Karpas-422 (cell line): ENCODE measurements at regions not wholly inside any gene's neighbourhood (a gene's known extent, or its start where the extent isn't known, plus 50 kb on each side); places are given as distances from the start of the nearest gene placed in this dataset.
"Not testable (repeated sequence)": the region's sequence is repeated elsewhere in the genome, so short reads cannot be mapped to it uniquely, and the experiment has no call there.

Source experiments
- DNase-seq: peaks from one replicate; pipeline ENCODE4 v3.0.0-alpha.2; 2015
- H2AFZ ChIP-seq: fragments of 200-600 bp; sonication (generic); 2 replicates; pipeline ENCODE4 v1.6.1; 2014; ENCODE audit warnings: antibody characterized with exemption, low read length, mixed read lengths
- H3K27ac ChIP-seq: fragments of 200-600 bp; sonication (generic); 2 replicates; pipeline ENCODE4 v1.5.1; 2014; ENCODE audit warnings: mild to moderate bottlenecking, low read length, moderate library complexity
- H3K27me3 ChIP-seq: fragments of 200-600 bp; sonication (generic); 2 replicates; pipeline ENCODE4 v1.6.1; 2014; ENCODE audit warnings: low read length, mixed read lengths
- H3K36me3 ChIP-seq: fragments of 200-600 bp; sonication (generic); 2 replicates; pipeline ENCODE4 v1.6.1; 2014; ENCODE audit warnings: low read length, mixed read lengths; ENCODE audit not compliant: insufficient read depth
- H3K4me1 ChIP-seq: fragments of 200-600 bp; sonication (generic); 2 replicates; pipeline ENCODE4 v1.6.1; 2014; ENCODE audit warnings: mild to moderate bottlenecking, low read length, mixed read lengths
- H3K4me2 ChIP-seq: fragments of 200-600 bp; sonication (generic); 2 replicates; pipeline ENCODE4 v1.6.1; 2014; ENCODE audit warnings: low read length, low read depth, mild to moderate bottlenecking; ENCODE audit not compliant: poor library complexity, severe bottlenecking
- H3K4me3 ChIP-seq: fragments of 200-600 bp; sonication (generic); 2 replicates; pipeline ENCODE4 v1.5.1; 2014; ENCODE audit warnings: mild to moderate bottlenecking, antibody characterized with exemption, low read length, mixed read lengths
- H3K79me2 ChIP-seq: fragments of 200-600 bp; sonication (generic); 2 replicates; pipeline ENCODE4 v1.6.1; 2014; ENCODE audit warnings: mild to moderate bottlenecking, low read length, mixed read lengths
- H3K9ac ChIP-seq: fragments of 200-600 bp; sonication (generic); 2 replicates; pipeline ENCODE4 v1.6.0; 2014; ENCODE audit warnings: low read length
- H3K9me2 ChIP-seq: fragments of 200-600 bp; sonication (generic), shearing (Covaris generic); replicated peaks from 2 replicates; pipeline ENCODE4 v1.6.0; 2014; ENCODE audit warnings: mild to moderate bottlenecking, low read length, moderate library complexity; ENCODE audit not compliant: insufficient read depth
- H3K9me3 ChIP-seq: fragments of 300-700, 200-600 bp; sonication (generic); 2 replicates; pipeline ENCODE4 v1.6.1; 2014; ENCODE audit warnings: low read length, mixed read lengths
- H4K20me1 ChIP-seq: fragments of 200-600 bp; sonication (generic); 2 replicates; pipeline ENCODE4 v1.6.1; 2014; ENCODE audit warnings: mild to moderate bottlenecking, antibody characterized with exemption, low read length, low read depth; ENCODE audit not compliant: insufficient read depth

DNA sequence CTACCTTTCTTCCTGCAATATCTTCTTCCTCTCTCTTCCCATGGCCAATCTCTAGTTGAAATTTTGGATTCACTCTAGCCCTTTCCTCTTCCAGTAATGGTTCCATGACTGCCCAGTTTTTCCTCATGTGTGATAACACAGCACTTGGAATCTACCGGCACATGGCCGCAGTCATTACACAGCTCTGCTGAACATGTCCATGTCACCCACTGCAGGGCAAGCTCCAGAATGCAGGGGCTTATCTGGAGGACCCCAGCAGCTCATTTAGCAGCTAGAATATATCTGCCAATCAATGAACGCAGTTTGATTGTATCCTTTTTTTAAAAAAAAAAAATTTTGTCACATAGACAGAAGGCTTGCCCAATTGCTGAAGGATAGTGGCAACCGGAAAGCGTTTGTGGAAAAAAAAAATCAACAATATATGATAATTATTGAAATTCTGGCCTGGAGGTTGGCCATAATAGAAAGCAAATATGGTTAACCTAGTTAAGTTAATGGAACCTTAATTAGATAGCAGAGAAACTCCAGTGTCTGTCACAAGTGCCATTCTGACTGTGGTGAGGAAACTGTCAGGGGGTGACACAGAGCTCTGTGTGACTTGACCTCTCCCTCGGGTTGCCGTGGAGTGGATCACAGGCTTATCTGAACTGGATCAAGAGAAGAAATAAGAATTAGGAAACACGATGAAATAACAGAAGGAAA, 426.7 kb downstream of the LIG4 start:
- no peaks in the 10 kb centered on the region for H3K79me2 ChIP-seq
- H3K4me1 ChIP-seq = no peaks in the 10 kb centered on the region
- no peaks in the 10 kb centered on the region for H4K20me1 ChIP-seq
- H3K4me3 ChIP-seq = no peak overlapping the region
- peaks cover 16% of the 10 kb centered on the region for H3K9me3 ChIP-seq
- no peak overlapping the region for H3K9ac ChIP-seq
- H3K4me2 ChIP-seq = no peak overlapping the region
- no peaks in the 10 kb centered on the region for H3K27me3 ChIP-seq
- H3K36me3 ChIP-seq = no peaks in the 10 kb centered on the region
- no peak overlapping the region for H3K27ac ChIP-seq
- H3K9me2 ChIP-seq = no peaks in the 10 kb centered on the region
- DNase-seq = no peak
- no peak overlapping the region for H2AFZ ChIP-seq

DNA sequence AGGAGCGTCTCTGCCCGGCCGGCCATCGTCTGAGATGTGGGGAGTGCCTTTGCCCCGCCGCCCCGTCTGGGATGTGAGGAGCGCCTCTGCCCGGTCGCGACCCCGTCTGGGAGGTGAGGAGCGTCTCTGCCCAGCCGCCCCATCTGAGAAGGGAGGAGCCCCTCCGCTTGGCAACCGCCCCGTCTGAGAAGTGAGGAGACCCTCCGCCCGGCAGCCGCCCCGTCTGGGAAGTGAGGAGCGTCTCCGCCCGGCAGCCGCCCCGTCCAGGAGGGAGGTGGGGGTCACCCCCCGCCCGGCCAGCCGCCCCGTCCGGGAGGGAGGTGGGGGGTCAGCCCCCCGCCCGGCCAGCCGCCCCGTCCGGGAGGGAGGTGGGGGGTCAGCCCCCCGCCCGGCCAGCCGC, 432.7 kb downstream of the LIG4 start:
- DNase-seq, H3K9me3 ChIP-seq, H3K4me2 ChIP-seq, H2AFZ ChIP-seq, H3K4me3 ChIP-seq, H3K4me1 ChIP-seq, H4K20me1 ChIP-seq, H3K9ac ChIP-seq, H3K27ac ChIP-seq, H3K27me3 ChIP-seq, H3K36me3 ChIP-seq, H3K9me2 ChIP-seq, H3K79me2 ChIP-seq: not testable (repeated sequence)

DNA sequence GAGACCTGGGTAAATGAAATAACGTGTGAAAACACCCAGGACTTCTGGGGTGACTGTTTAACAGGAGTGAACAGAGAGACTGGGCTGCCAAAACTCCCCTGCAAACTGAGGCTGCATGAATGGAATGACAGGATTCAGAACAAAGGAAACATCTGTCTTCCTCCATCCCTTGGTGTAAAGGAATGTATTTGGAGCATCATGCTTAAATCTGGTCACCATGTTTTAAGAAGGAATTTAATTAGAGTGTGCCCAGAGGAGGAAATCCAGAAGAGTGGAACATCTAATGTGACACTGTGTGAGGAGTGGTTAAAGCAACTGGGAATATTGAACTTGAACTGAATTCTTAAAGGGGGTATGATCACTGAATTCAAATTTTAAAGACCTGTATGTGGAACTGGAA, 437.2 kb downstream of the LIG4 start:
- H3K4me3 ChIP-seq = no peak overlapping the region
- no peaks in the 10 kb centered on the region for H3K27me3 ChIP-seq
- no peak overlapping the region for H3K4me2 ChIP-seq
- no peak overlapping the region for H2AFZ ChIP-seq
- no peaks in the 10 kb centered on the region for H4K20me1 ChIP-seq
- no peak for DNase-seq
- H3K9me2 ChIP-seq = no peaks in the 10 kb centered on the region
- no peaks in the 10 kb centered on the region for H3K79me2 ChIP-seq
- peaks cover 18% of the 10 kb centered on the region for H3K9me3 ChIP-seq
- H3K4me1 ChIP-seq = no peaks in the 10 kb centered on the region
- H3K36me3 ChIP-seq = no peaks in the 10 kb centered on the region
- H3K27ac ChIP-seq = no peak overlapping the region
- H3K9ac ChIP-seq = no peak overlapping the region

DNA sequence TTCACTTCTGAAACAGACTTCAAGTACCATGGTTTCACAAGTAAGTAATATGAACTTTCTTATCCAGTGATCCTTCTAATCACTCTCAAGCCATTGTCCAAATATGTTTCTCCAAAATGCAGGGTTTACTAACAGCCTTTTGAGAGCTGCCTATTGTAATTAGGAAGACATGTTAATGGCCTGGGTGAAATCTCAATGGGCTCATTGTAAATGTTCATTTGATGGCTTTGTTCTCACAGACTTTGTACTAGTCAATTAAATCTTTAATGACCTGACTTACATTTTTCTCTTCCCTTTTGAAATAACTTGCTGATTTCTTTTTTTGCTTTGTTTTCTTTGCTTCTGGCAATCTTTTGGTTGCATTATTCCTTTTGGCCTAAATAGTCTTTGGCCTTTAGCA, 444.8 kb downstream of the LIG4 start:
- no peaks in the 10 kb centered on the region for H4K20me1 ChIP-seq

DNA sequence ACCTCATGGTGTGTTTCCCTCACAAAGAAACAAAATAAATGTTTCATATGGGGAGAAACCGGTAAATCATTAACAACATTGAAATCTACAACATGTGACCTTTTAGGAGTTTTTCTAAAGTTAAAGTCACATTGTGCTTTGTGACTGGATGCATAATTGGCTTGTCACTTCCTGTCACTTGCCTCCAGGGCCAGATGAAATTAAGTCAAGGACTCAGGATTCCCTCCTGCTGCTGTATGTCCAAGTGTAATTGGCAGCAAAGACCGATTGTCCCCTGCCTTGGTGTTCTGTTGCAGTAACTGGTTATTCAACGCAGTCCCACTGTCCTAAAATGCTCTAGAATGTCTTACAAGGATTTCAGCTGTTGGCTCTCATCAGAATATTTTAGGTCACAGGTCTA, 448.2 kb downstream of the LIG4 start:
- H3K79me2 ChIP-seq = no peaks in the 10 kb centered on the region
- no peak overlapping the region for H3K4me3 ChIP-seq
- DNase-seq = no peak
- H3K9ac ChIP-seq = no peak overlapping the region
- no peaks in the 10 kb centered on the region for H3K4me1 ChIP-seq
- H3K4me2 ChIP-seq = no peak overlapping the region
- no peaks in the 10 kb centered on the region for H4K20me1 ChIP-seq
- no peak overlapping the region for H3K27ac ChIP-seq
- H3K9me3 ChIP-seq = peaks cover 23% of the 10 kb centered on the region
- no peaks in the 10 kb centered on the region for H3K36me3 ChIP-seq
- no peak overlapping the region for H2AFZ ChIP-seq
- H3K9me2 ChIP-seq = no peaks in the 10 kb centered on the region
- H3K27me3 ChIP-seq = no peaks in the 10 kb centered on the region

More for the DNA sequence above, 444.8 kb downstream of the LIG4 start:
- Histone ChIP-seq H3K36me3 (no peaks in the 10 kb centered on the region), H3K79me2 (no peaks in the 10 kb centered on the region), H3K9me2 (no peaks in the 10 kb centered on the region), H3K4me1 (no peaks in the 10 kb centered on the region), H3K27me3 (no peaks in the 10 kb centered on the region), H3K9me3 (peaks cover 25% of the 10 kb centered on the region), H3K9ac (no peak overlapping the region), H3K4me3 (no peak overlapping the region), H2AFZ (no peak overlapping the region), H3K27ac (no peak overlapping the region), H3K4me2 (no peak overlapping the region)
- no peak for DNase-seq

DNA sequence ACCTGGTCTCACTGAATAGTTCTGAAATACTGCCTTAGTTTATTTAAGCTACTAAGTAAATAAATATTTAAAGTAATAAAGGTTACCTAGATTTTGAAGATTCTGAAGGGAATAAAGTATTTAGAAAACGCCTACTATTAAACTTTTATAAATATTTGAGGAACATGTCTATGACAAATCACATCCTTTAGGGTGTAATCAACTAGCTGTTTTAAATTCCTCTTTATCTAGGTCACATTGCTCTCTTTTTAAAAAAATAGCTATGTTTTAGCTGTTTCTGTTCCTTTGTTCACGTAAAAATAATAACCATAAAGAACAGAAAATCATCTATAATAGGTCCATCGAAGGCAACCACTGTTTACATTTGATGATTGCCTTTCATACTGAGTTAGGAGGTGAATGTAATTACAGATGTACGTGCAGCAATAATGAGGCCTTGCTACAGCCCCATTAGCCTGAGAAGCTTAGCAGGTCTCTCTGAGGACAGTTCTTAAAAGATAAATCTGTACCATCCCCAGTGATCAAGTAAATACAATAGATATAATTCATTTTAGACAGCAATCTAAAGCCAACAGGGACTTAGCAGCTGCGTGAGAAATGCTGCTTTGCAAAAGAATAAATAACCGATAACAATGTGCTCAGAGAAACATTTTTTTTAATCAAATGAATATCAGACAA, 449.5 kb downstream of the LIG4 start:
- H3K4me3 ChIP-seq = no peak overlapping the region
- no peak overlapping the region for H3K4me2 ChIP-seq
- no peak for DNase-seq
- H4K20me1 ChIP-seq = no peaks in the 10 kb centered on the region
- no peaks in the 10 kb centered on the region for H3K36me3 ChIP-seq
- H3K9me3 ChIP-seq = peaks cover 23% of the 10 kb centered on the region
- H3K9ac ChIP-seq = no peak overlapping the region
- H3K79me2 ChIP-seq = no peaks in the 10 kb centered on the region
- no peaks in the 10 kb centered on the region for H3K4me1 ChIP-seq
- no peaks in the 10 kb centered on the region for H3K9me2 ChIP-seq
- no peaks in the 10 kb centered on the region for H3K27me3 ChIP-seq
- H2AFZ ChIP-seq = no peak overlapping the region
- no peak overlapping the region for H3K27ac ChIP-seq

DNA sequence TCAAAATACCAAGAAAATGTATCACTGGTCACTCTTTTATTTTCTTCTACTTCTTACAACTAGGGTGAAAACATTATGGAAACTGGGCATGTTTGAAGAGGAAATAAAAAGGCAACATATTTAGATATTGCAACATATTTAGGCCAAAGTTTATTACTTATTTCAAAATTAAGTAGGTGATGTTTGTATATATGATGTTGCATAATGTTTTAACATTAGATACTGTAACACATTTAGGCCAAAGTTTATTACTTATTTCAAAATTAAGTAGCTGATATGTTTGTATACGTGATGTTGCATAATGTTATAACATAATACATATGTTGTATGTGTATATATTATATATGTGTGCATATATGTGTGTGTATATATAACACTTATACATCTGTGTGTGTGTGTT, 451.3 kb downstream of the LIG4 start:
- no peak overlapping the region for H3K4me3 ChIP-seq
- no peak overlapping the region for H3K4me2 ChIP-seq
- no peaks in the 10 kb centered on the region for H4K20me1 ChIP-seq
- no peaks in the 10 kb centered on the region for H3K79me2 ChIP-seq
- no peaks in the 10 kb centered on the region for H3K36me3 ChIP-seq
- peaks cover 20% of the 10 kb centered on the region for H3K9me3 ChIP-seq
- H2AFZ ChIP-seq = no peak overlapping the region
- no peak overlapping the region for H3K9ac ChIP-seq
- H3K9me2 ChIP-seq = no peaks in the 10 kb centered on the region
- H3K27ac ChIP-seq = no peak overlapping the region
- H3K27me3 ChIP-seq = no peaks in the 10 kb centered on the region
- DNase-seq = no peak
- H3K4me1 ChIP-seq = no peaks in the 10 kb centered on the region

DNA sequence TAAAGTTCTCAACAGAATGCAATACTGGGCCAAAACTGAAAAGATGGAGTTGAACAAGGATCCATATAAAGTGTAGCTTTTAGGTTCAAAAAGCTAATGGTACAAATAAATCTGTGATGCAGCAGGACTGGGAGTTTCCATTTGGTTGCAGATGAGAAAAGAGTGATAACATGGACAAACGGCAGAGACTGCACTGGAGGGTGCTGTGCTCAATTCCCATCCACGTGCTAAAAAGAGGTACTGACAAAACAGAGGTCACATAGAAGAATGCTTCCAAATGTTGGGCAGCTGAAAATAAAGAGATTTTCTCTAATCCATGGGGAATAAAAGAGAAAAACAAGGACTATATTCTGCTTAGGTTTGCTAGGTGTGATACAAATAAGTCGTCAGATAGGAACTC, 461.6 kb downstream of the LIG4 start:
- H3K9me2 ChIP-seq = no peaks in the 10 kb centered on the region

More for the DNA sequence above, 461.6 kb downstream of the LIG4 start:
- no peak overlapping the region for H3K4me2 ChIP-seq
- no peak overlapping the region for H3K4me3 ChIP-seq
- no peaks in the 10 kb centered on the region for H3K27me3 ChIP-seq
- no peaks in the 10 kb centered on the region for H4K20me1 ChIP-seq
- no peak overlapping the region for H3K9ac ChIP-seq
- no peak overlapping the region for H3K27ac ChIP-seq
- no peak overlapping the region for H2AFZ ChIP-seq
- no peaks in the 10 kb centered on the region for H3K79me2 ChIP-seq
- no peak for DNase-seq
- peaks cover 12% of the 10 kb centered on the region for H3K9me3 ChIP-seq
- no peaks in the 10 kb centered on the region for H3K36me3 ChIP-seq
- no peaks in the 10 kb centered on the region for H3K4me1 ChIP-seq
